PC-9 (cell line): ENCODE measurements at regions not wholly inside any gene's neighbourhood (a gene's known extent, or its start where the extent isn't known, plus 50 kb on each side); places are given as distances from the start of the nearest gene placed in this dataset.

Experiments used
- BruUV-seq: library from RNA; stranded (reverse); fragments of 400-500 nt; replicated peaks from 2 replicates; lab custom pipeline; 2021; lab: Mats Ljungman, UMichigan
- CTCF ChIA-PET: fragments of 300-600 bp; sonication (Branson Sonifier 250); formaldehyde crosslinking; loops from one replicate; lab custom pipeline; 2022; ENCODE audit warnings: antibody characterized with exemption; lab: Charles Lee
- POLR2A ChIA-PET: fragments of 300-600 bp; sonication (Branson Sonifier 250); formaldehyde crosslinking; loops from one replicate; lab custom pipeline; 2022; ENCODE audit warnings: antibody characterized with exemption; ENCODE audit not compliant: unreplicated experiment; lab: Charles Lee
- DNase-seq, 2 experiments: peaks; one replicate each; pipeline versions ENCODE4 v3.0.0 to v3.0.0-alpha.2; 2015 to 2022; ENCODE audit warnings: mixed read lengths in 1 of 2
- H2AFZ ChIP-seq: fragments of 200-600 bp; sonication (generic); 2 replicates; pipeline ENCODE4 v1.8.1; 2017; ENCODE audit warnings: antibody characterized with exemption
- H3F3A ChIP-seq: fragments of 200-600 bp; sonication (generic); 2 replicates; pipeline ENCODE4 v1.8.1; 2017; ENCODE audit warnings: antibody characterized with exemption, mild to moderate bottlenecking, low read depth; ENCODE audit not compliant: insufficient read depth
- H3K27ac ChIP-seq: fragments of 200-600 bp; sonication (generic); 2 replicates; pipeline ENCODE4 v1.6.1; 2016; ENCODE audit warnings: mixed run types
- H3K27me3 ChIP-seq: fragments of 200-600 bp; sonication (generic); 2 replicates; pipeline ENCODE4 v1.6.1; 2016; ENCODE audit warnings: low read depth, mixed run types; ENCODE audit not compliant: insufficient read depth
- H3K36me3 ChIP-seq: fragments of 200-600 bp; sonication (generic); 2 replicates; pipeline ENCODE4 v1.6.1; 2016; ENCODE audit warnings: low read depth, mixed run types
- H3K4me1 ChIP-seq: fragments of 200-600 bp; sonication (generic); replicated peaks from 2 replicates; pipeline ENCODE4 v1.6.1; 2016; ENCODE audit warnings: mixed run types; ENCODE audit not compliant: insufficient read depth
- H3K4me2 ChIP-seq: fragments of 200-600 bp; sonication (generic); 2 replicates; pipeline ENCODE4 v1.6.1; 2017; ENCODE audit warnings: mixed run types
- H3K4me3 ChIP-seq: fragments of 200-600 bp; sonication (generic); 2 replicates; pipeline ENCODE4 v1.6.1; 2016; ENCODE audit warnings: mixed run types
- H3K79me2 ChIP-seq: fragments of 200-600 bp; sonication (generic); 2 replicates; pipeline ENCODE4 v1.6.1; 2017; ENCODE audit warnings: low read depth, mixed run types
- H3K9me2 ChIP-seq: fragments of 200-600 bp; sonication (generic); 2 replicates; pipeline ENCODE4 v1.8.1; 2017; ENCODE audit warnings: mild to moderate bottlenecking; ENCODE audit not compliant: insufficient read depth
- H3K9me3 ChIP-seq: fragments of 200-600 bp; sonication (generic); 2 replicates; pipeline ENCODE4 v1.8.1; 2016; ENCODE audit warnings: low read depth; ENCODE audit not compliant: insufficient read depth
- H4K20me1 ChIP-seq: fragments of 200-600 bp; sonication (generic); 2 replicates; pipeline ENCODE4 v1.8.1; 2017; ENCODE audit not compliant: insufficient read depth
- EZH2 ChIP-seq: fragments of 200-600 bp; sonication (generic); IDR thresholded peaks from 2 replicates; pipeline ENCODE4 v1.8.0; 2017; ENCODE audit warnings: antibody characterized with exemption, low read depth
- intact Hi-C: fragments of 100-400 bp; cut with micrococcal nuclease; formaldehyde crosslinking; loops from one replicate; pipeline ENCODE4 v1.10.0; 2022; ENCODE audit not compliant: unreplicated experiment
- TF ChIP-seq, protein P1 (sequence below): fragments of 200-600 bp; sonication (generic); conservative IDR thresholded peaks from 2 replicates; pipeline ENCODE4 v1.6.1; 2017; ENCODE audit warnings: mixed run types, antibody characterized with exemption, mild to moderate bottlenecking, moderate library complexity

DNA sequence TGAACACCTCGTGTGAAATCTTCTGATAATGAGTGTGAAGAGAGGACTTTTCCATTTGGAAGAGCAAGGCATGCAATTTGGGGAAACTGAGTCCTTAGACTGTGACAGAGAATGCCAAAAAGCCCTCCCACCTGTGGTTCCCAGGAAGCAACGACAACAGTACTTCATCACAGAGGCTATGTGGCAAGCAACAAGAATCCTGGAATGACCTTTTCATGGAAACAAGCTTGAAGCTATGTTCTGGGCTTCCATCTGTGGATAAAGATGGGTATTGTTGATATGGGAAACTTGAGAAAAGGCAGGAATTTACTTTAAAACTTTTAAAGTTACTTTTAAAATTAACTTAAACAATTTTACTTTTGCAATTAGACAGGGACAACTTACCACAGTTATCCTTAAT, 131.2 kb upstream of the ANKH start:
- POLR2A ChIA-PET, result no interaction called here
- Histone ChIP-seq H3K4me3 (no peak overlapping the region), H4K20me1 (no peaks in the 10 kb centered on the region), H3F3A (no peaks in the 10 kb centered on the region), H3K9me2 (no peaks in the 10 kb centered on the region), H3K27me3 (peaks cover 10% of the 10 kb centered on the region), H3K4me1 (no peaks in the 10 kb centered on the region), H3K4me2 (no peak overlapping the region), H3K79me2 (no peaks in the 10 kb centered on the region), H3K9me3 (peaks cover 5% of the 10 kb centered on the region; the same call in 1 of the 2 replicates), H2AFZ (no peak overlapping the region), H3K27ac (no peak overlapping the region), H3K36me3 (no peaks in the 10 kb centered on the region)
- BruUV-seq, result no TSS peak
- CTCF ChIA-PET, result interaction anchor here (0.7 to 3.5 kb wide), 4 partner anchors 10 to 276 kb away, joined by 3 to 42 read pairs (median 5); no protein-coding TSS in a partner anchor
- no peak for TF ChIP-seq EZH2
- TF ChIP-seq, protein P1, sequence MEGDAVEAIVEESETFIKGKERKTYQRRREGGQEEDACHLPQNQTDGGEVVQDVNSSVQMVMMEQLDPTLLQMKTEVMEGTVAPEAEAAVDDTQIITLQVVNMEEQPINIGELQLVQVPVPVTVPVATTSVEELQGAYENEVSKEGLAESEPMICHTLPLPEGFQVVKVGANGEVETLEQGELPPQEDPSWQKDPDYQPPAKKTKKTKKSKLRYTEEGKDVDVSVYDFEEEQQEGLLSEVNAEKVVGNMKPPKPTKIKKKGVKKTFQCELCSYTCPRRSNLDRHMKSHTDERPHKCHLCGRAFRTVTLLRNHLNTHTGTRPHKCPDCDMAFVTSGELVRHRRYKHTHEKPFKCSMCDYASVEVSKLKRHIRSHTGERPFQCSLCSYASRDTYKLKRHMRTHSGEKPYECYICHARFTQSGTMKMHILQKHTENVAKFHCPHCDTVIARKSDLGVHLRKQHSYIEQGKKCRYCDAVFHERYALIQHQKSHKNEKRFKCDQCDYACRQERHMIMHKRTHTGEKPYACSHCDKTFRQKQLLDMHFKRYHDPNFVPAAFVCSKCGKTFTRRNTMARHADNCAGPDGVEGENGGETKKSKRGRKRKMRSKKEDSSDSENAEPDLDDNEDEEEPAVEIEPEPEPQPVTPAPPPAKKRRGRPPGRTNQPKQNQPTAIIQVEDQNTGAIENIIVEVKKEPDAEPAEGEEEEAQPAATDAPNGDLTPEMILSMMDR, result no peak
- intact Hi-C loops, result loop anchor here (1.0 kb wide), 4 partner anchors 56 to 317 kb away; no protein-coding TSS in a partner anchor
- no peak for DNase-seq

DNA sequence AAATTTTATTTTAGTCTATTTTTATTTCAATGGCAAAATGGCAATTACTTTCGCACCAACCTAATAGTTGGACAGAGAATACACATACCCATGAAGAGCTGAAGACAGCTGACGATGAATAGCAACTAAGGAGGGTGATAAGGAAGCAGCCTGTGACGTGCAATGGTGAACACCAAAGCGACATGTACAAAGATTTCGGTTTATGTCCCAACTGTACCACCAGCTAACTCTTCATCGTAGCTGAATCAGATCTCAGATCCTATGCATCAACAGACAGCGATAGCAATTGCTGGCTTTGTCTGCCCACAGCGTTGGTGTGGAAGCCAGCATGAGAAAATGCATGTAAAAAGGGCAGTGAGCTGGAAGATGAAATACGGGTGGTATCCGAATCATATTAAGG, 130.6 kb upstream of the ANKH start:
- peaks cover 11% of the 10 kb centered on the region for H3K27me3 ChIP-seq
- no peak overlapping the region for H3K27ac ChIP-seq
- ChIA-PET CTCF (interaction anchor here (2.1 to 3.5 kb wide), 2 partner anchors 12 to 276 kb away, joined by 7 to 42 read pairs; no protein-coding TSS in a partner anchor), POLR2A (no interaction called here)
- H3K4me3 ChIP-seq, result no peak overlapping the region
- peaks cover 5% of the 10 kb centered on the region; the same call in 1 of the 2 replicates for H3K9me3 ChIP-seq
- intact Hi-C loops, result no loop called here
- TF ChIP-seq, protein P1, result no peak
- no peak for TF ChIP-seq EZH2
- H3F3A ChIP-seq, result no peaks in the 10 kb centered on the region
- H3K79me2 ChIP-seq, result no peaks in the 10 kb centered on the region
- H3K4me2 ChIP-seq, result no peak overlapping the region
- no TSS peak for BruUV-seq
- no peak for DNase-seq
- H3K4me1 ChIP-seq, result no peaks in the 10 kb centered on the region
- H3K36me3 ChIP-seq, result no peaks in the 10 kb centered on the region
- H4K20me1 ChIP-seq, result no peaks in the 10 kb centered on the region
- no peaks in the 10 kb centered on the region for H3K9me2 ChIP-seq
- no peak overlapping the region for H2AFZ ChIP-seq

DNA sequence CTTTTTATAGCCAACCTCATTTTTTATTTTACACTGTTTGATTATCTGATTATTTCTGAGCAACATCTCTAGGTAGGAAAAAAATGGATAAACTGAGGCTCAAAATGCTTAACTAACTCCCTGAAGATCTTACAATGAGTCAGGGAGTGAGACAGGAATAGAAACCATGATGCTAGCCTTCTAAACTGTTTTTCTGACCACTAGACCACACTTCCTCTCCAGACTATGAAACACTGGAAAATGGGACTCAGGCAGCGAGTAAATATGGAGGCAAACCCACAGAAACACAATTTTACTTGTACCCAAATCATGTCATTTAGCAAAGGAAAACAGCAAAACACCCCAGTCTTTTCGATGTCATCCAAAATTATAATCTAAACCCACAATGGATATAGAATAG, 129.9 kb upstream of the ANKH start:
- TF ChIP-seq, protein P1, result no peak
- no peak for TF ChIP-seq EZH2
- Histone ChIP-seq H2AFZ (no peak overlapping the region), H3K9me2 (no peaks in the 10 kb centered on the region), H3F3A (no peaks in the 10 kb centered on the region), H3K27me3 (peaks cover 11% of the 10 kb centered on the region), H3K27ac (no peak overlapping the region), H3K4me1 (no peaks in the 10 kb centered on the region), H3K79me2 (no peaks in the 10 kb centered on the region), H4K20me1 (no peaks in the 10 kb centered on the region), H3K4me3 (no peak overlapping the region), H3K4me2 (no peak overlapping the region), H3K36me3 (no peaks in the 10 kb centered on the region), H3K9me3 (peaks cover 5% of the 10 kb centered on the region; the same call in 1 of the 2 replicates)
- POLR2A ChIA-PET, result no interaction called here
- DNase-seq, result no peak
- intact Hi-C loops, result no loop called here
- no TSS peak for BruUV-seq
- CTCF ChIA-PET, result interaction anchor here (3.5 kb wide), 1 partner anchor 275 kb away, joined by 42 read pairs; no protein-coding TSS in a partner anchor
